B cell (primary cell): ENCODE measurements at regions not wholly inside any gene's neighbourhood (a gene's known extent, or its start where the extent isn't known, plus 50 kb on each side); places are given as distances from the start of the nearest gene placed in this dataset.

ENCODE experiments used
- ATAC-seq: fragments of 200-7000 bp; cut with Tn5 transposase; one replicate; pipeline ENCODE4 v1.10.0; 2021; ENCODE audit warnings: low read depth, mild to moderate bottlenecking, moderate number of reproducible peaks, moderate library complexity
- CTCF ChIA-PET: fragments of 350-600 bp; sonication (Branson Sonifier 250); formaldehyde crosslinking; loops from one replicate; lab custom pipeline; 2021; ENCODE audit warnings: antibody characterized with exemption, inconsistent platforms; lab: Charles Lee
- POLR2A ChIA-PET: fragments of 350-600 bp; sonication (Branson Sonifier 250); formaldehyde crosslinking; loops from one replicate; lab custom pipeline; 2021; ENCODE audit warnings: antibody characterized with exemption; lab: Charles Lee
- DNase-seq: peaks from one replicate; pipeline ENCODE4 v3.0.0; 2013
- H2AFZ ChIP-seq: 2 replicates; pipeline ENCODE4 v1.6.1; 2012; ENCODE audit warnings: mild to moderate bottlenecking, low read depth, low read length; ENCODE audit not compliant: insufficient read depth, poor library complexity, severe bottlenecking
- H3K27ac ChIP-seq, 2 donors: 1 replicate in 1 of 2; 2 replicates in 1 of 2; pipeline ENCODE4 v1.5.1; 2012 to 2013; ENCODE audit warnings: low read length in 2 of 2, mild to moderate bottlenecking in 2 of 2, moderate library complexity in 1 of 2
- H3K27me3 ChIP-seq, 4 experiments: fragments of 200-600 bp in 1 of 4; sonication (generic) in 1 of 4; replicated peaks in 1 of 4; 1 replicate in 2 of 4; 2 replicates in 2 of 4; pipeline versions ENCODE4 v1.6.1 to v1.7.0; 2013 to 2016; ENCODE audit warnings: low read length in 3 of 4, mild to moderate bottlenecking in 2 of 4, mixed read lengths in 1 of 4, moderate library complexity in 1 of 4; ENCODE audit not compliant: insufficient read depth in 4 of 4, control insufficient read depth in 3 of 4; ENCODE audit errors: control extremely low read depth in 1 of 4
- H3K36me3 ChIP-seq, 2 experiments: replicated peaks in 1 of 2; 1 replicate in 1 of 2; 2 replicates in 1 of 2; pipeline versions ENCODE4 v1.6.1 to v1.7.1; 2013; ENCODE audit warnings: low read length in 1 of 2; ENCODE audit not compliant: insufficient read depth in 2 of 2, control insufficient read depth in 1 of 2; ENCODE audit errors: control extremely low read depth in 1 of 2, extremely low read depth in 1 of 2
- H3K4me1 ChIP-seq, 2 donors: fragments of 200-600 bp in 1 of 2; sonication (generic) in 1 of 2; 1 replicate in 1 of 2; 2 replicates in 1 of 2; pipeline versions ENCODE4 v1.5.1 to v1.6.1; 2013 to 2017; ENCODE audit warnings: low read length in 2 of 2; ENCODE audit not compliant: control insufficient read depth in 2 of 2, insufficient read depth in 2 of 2
- H3K4me2 ChIP-seq: replicated peaks from 2 replicates; pipeline ENCODE3; 2012; ENCODE audit warnings: mild to moderate bottlenecking, low read depth, low read length; ENCODE audit not compliant: poor library complexity, severe bottlenecking
- H3K4me3 ChIP-seq, 5 experiments: fragments of 200-600 bp in 1 of 5; sonication (generic) in 1 of 5; 1 replicate in 3 of 5; 2 replicates in 2 of 5; pipeline versions ENCODE4 v1.5.1 to v1.7.0; 2011 to 2016; ENCODE audit warnings: low read length in 4 of 5, mild to moderate bottlenecking in 4 of 5, low read depth in 2 of 5, control low read depth in 1 of 5, moderate library complexity in 1 of 5; ENCODE audit not compliant: insufficient read depth in 1 of 5; ENCODE audit errors: control extremely low read depth in 1 of 5, extremely low read depth in 1 of 5
- H3K79me2 ChIP-seq: fragments of 200-600 bp; sonication (generic); one replicate; pipeline ENCODE4 v1.6.0; 2016; ENCODE audit warnings: low read length; ENCODE audit not compliant: control insufficient read depth, insufficient read depth
- H3K9ac ChIP-seq: fragments of 200-600 bp; sonication (generic); 2 replicates; pipeline ENCODE4 v1.6.1; 2017; ENCODE audit warnings: mild to moderate bottlenecking, low read length, moderate library complexity
- H3K9me3 ChIP-seq, 3 donors: one replicate each; pipeline versions ENCODE4 v1.6.1 to v1.7.1; 2013; ENCODE audit warnings: low read length in 2 of 3; ENCODE audit not compliant: control insufficient read depth in 2 of 3, insufficient read depth in 1 of 3; ENCODE audit errors: control extremely low read depth in 1 of 3
- H4K20me1 ChIP-seq: 2 replicates; pipeline ENCODE4 v1.6.0; 2012; ENCODE audit warnings: mild to moderate bottlenecking, low read length; ENCODE audit not compliant: insufficient read depth, control insufficient read depth, poor library complexity, severe bottlenecking
- H3K27ac Mint-ChIP-seq: one replicate; pipeline ENCODE4 v1.8.0; 2021; ENCODE audit warnings: mixed read lengths
- H3K27me3 Mint-ChIP-seq: one replicate; pipeline ENCODE4 v1.8.0; 2021; ENCODE audit warnings: mixed read lengths
- H3K4me1 Mint-ChIP-seq: one replicate; pipeline ENCODE4 v1.8.0; 2021; ENCODE audit warnings: mixed read lengths
- H3K4me3 Mint-ChIP-seq: one replicate; pipeline ENCODE4 v1.8.0; 2021; ENCODE audit warnings: mixed read lengths
- H3K9me3 Mint-ChIP-seq: one replicate; pipeline ENCODE4 v1.8.0; 2022; ENCODE audit warnings: mixed read lengths; ENCODE audit not compliant: insufficient read depth
- EZH2 ChIP-seq: IDR thresholded peaks from 2 replicates; pipeline ENCODE4 v1.6.1; 2012; ENCODE audit warnings: borderline replicate concordance, low read depth, mild to moderate bottlenecking, moderate library complexity, low read length; ENCODE audit not compliant: insufficient read depth, poor library complexity, severe bottlenecking
- WGBS: methylation state at CpG from one replicate; pipeline ENCODE4 v1.1.5; 2013; ENCODE audit warnings: missing lambda C conversion rate; ENCODE audit not compliant: insufficient coverage; 5-methylcytosine and 5-hydroxymethylcytosine counted together
- intact Hi-C: fragments of 100-400 bp; cut with micrococcal nuclease; formaldehyde crosslinking; loops from one replicate; pipeline ENCODE4 v1.10.0; 2022
- TF ChIP-seq, protein P1 (sequence below): fragments of 200-600 bp; IDR thresholded peaks from one replicate; pipeline ENCODE4 v1.8.0; 2022; ENCODE audit warnings: antibody characterized with exemption, mild to moderate bottlenecking

DNA sequence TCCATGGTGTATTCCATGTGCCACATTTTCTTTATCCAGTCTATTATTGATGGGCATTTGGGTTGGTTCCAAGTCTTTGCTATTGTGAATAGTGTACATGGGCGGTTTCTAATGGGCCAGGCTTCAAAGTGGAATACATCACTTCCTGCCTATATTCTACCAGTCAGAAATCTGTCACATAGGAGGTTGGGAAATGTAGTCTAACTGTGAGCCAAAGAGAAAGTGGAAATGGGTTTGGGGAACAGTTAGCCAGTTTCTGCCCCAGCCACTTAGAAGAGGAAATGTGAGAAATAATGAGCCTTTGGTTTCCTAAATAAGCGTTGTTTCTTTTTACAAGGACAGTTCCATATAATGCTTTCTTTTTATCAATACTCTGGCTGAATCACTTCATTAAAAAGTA lies 85.1 kb upstream of the AP1S2 start:
- no peak for TF ChIP-seq EZH2
- TF ChIP-seq, protein P1, sequence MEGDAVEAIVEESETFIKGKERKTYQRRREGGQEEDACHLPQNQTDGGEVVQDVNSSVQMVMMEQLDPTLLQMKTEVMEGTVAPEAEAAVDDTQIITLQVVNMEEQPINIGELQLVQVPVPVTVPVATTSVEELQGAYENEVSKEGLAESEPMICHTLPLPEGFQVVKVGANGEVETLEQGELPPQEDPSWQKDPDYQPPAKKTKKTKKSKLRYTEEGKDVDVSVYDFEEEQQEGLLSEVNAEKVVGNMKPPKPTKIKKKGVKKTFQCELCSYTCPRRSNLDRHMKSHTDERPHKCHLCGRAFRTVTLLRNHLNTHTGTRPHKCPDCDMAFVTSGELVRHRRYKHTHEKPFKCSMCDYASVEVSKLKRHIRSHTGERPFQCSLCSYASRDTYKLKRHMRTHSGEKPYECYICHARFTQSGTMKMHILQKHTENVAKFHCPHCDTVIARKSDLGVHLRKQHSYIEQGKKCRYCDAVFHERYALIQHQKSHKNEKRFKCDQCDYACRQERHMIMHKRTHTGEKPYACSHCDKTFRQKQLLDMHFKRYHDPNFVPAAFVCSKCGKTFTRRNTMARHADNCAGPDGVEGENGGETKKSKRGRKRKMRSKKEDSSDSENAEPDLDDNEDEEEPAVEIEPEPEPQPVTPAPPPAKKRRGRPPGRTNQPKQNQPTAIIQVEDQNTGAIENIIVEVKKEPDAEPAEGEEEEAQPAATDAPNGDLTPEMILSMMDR = no peak
- no peak overlapping the region for H3K4me2 ChIP-seq
- H3K27me3 ChIP-seq = no peaks in the 10 kb centered on the region
- WGBS = no CpG with 5 or more reads among the region's 2 CpGs
- H3K4me1 Mint-ChIP-seq = no peaks in the 10 kb centered on the region
- H3K9me3 ChIP-seq = no peaks in the 10 kb centered on the region
- DNase-seq = peak; percentile 8
- H3K4me1 ChIP-seq = no peaks in the 10 kb centered on the region
- no peak overlapping the region for H2AFZ ChIP-seq
- no peaks in the 10 kb centered on the region for H3K36me3 ChIP-seq
- H3K9ac ChIP-seq = no peak overlapping the region
- no peaks in the 10 kb centered on the region for H4K20me1 ChIP-seq
- ChIA-PET POLR2A (no interaction called here), CTCF (no interaction called here)
- no peak overlapping the region for H3K4me3 Mint-ChIP-seq
- no peak overlapping the region for H3K27ac ChIP-seq
- no peak for ATAC-seq
- intact Hi-C loops = no loop called here
- H3K9me3 Mint-ChIP-seq = no peaks in the 10 kb centered on the region
- H3K27me3 Mint-ChIP-seq = no peaks in the 10 kb centered on the region
- H3K4me3 ChIP-seq = no peak overlapping the region
- H3K79me2 ChIP-seq = no peaks in the 10 kb centered on the region
- no peak overlapping the region for H3K27ac Mint-ChIP-seq

DNA sequence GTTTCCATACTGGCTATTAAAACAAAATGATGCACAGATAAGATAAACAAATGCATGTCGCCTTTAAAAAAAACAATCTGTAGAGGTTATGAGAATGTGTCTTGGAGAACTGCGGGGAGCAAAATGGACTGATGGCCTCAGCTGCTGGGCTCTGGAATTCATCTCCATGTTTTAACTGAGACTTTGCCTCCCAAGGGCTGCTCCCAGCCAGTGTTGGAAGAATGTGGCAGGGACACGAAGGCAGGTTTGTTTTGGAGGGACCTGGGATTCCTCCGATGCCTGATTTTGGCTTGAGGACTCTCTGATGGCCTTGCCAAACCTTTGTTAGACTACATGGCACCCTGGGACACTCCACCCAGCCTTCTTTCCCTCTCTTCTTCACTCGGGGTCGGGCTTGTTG lies 83.5 kb upstream of the AP1S2 start:
- Histone ChIP-seq H3K36me3 (no peaks in the 10 kb centered on the region), H3K9me3 (no peaks in the 10 kb centered on the region), H3K4me1 (no peaks in the 10 kb centered on the region), H4K20me1 (no peaks in the 10 kb centered on the region), H3K4me3 (no peak overlapping the region), H3K4me2 (no peak overlapping the region), H2AFZ (no peak overlapping the region), H3K9ac (no peak overlapping the region), H3K27ac (no peak overlapping the region), H3K27me3 (peaks cover 0 to 6% (median 0%) of the 10 kb centered on the region in 4 experiments), H3K79me2 (no peaks in the 10 kb centered on the region)
- Mint-ChIP-seq H3K4me3 (no peak overlapping the region), H3K4me1 (no peaks in the 10 kb centered on the region), H3K27ac (no peak overlapping the region), H3K9me3 (no peaks in the 10 kb centered on the region), H3K27me3 (no peaks in the 10 kb centered on the region)
- intact Hi-C loops = no loop called here
- CTCF ChIA-PET = no interaction called here
- DNase-seq (no peak), ATAC-seq (no peak)
- POLR2A ChIA-PET = no interaction called here
- no peak for TF ChIP-seq EZH2
- TF ChIP-seq, protein P1 = no peak
- 100% methylated on average over 3 of the region's 6 CpGs for WGBS
